ENCODE measurements at regions not wholly inside any gene's neighbourhood (a gene's known extent, or its start where the extent isn't known, plus 50 kb on each side); places are given as distances from the start of the nearest gene placed in this dataset.

- Histone ChIP-seq H3T11ph (ENCODE audit: low read length) (no peak overlapping the region), H3K79me2 (ENCODE audit: insufficient read depth, low read length) (no peaks in the 10 kb centered on the region), H2BK120ac (ENCODE audit: low read depth, low read length, poor library complexity, severe bottlenecking) (no peak overlapping the region), H3K27me3 (ENCODE audit: insufficient read depth, low read length) (no peaks in the 10 kb centered on the region), H4K91ac (ENCODE audit: insufficient read length, low read depth, low read length) (no peak overlapping the region), H3K4me2 (ENCODE audit: insufficient read depth, insufficient read length, low read length) (no peak overlapping the region), H3K18ac (ENCODE audit: insufficient read length, low read depth, low read length) (no peak overlapping the region), H4K8ac (replicated peaks; ENCODE audit: insufficient read length, low read depth, low read length) (no peak overlapping the region), H3K79me1 (ENCODE audit: insufficient read depth, low read depth, low read length, poor library complexity, severe bottlenecking) (no peaks in the 10 kb centered on the region), H3K27ac (ENCODE audit: insufficient read length, low read depth, low read length) (no peak overlapping the region), H2BK20ac (ENCODE audit: low read depth, low read length, poor library complexity, severe bottlenecking) (no peak overlapping the region), H3K56ac (ENCODE audit: insufficient read length, low read depth, low read length) (no peak overlapping the region), H4K5ac (ENCODE audit: insufficient read length, low read depth, low read length) (no peak overlapping the region), H4K20me1 (ENCODE audit: control insufficient read depth, insufficient read depth, insufficient read length) (no peaks in the 10 kb centered on the region), H3K23me2 (ENCODE audit: insufficient read length, low read depth, low read length, poor library complexity, severe bottlenecking) (no peaks in the 10 kb centered on the region), H2BK15ac (ENCODE audit: low read depth, low read length) (no peak overlapping the region), H2AK5ac (ENCODE audit: insufficient read length, low read length) (no peak overlapping the region), H2AFZ (ENCODE audit: low read length) (no peak overlapping the region), H3K23ac (ENCODE audit: insufficient read length, low read depth, low read length) (no peak overlapping the region), H3K9ac (ENCODE audit: extremely low read depth, insufficient read length, low read length) (no peak overlapping the region), H3K14ac (ENCODE audit: insufficient read depth, low read length) (no peak overlapping the region), H3K9me3 (ENCODE audit: control insufficient read depth, low read depth, low read length) (peaks cover 4% of the 10 kb centered on the region), H2BK5ac (ENCODE audit: insufficient read length, low read length) (no peak overlapping the region), H3K4me1 (ENCODE audit: insufficient read depth, low read length) (no peaks in the 10 kb centered on the region), H3K4ac (ENCODE audit: low read depth, low read length) (no peak overlapping the region), H2BK12ac (ENCODE audit: insufficient read length, low read depth, low read length) (no peak overlapping the region)
- H3K36me3 Mint-ChIP-seq (ENCODE audit: insufficient read depth in 1 of 3, low read depth in 3 of 3), result peaks cover 4 to 12% (median 9%) of the 10 kb centered on the region in 3 experiments; a peak in 6 of 7 replicates
- no peak for TF ChIP-seq CTCF (conservative IDR thresholded peaks at IDR 0.05)
- WGBS (ENCODE audit: extremely low coverage, insufficient read length, low lambda C conversion rate), result no CpG with 5 or more reads among the region's 1 CpG
- H3K9me3 Mint-ChIP-seq, result peaks cover 7 to 12% of the 10 kb centered on the region in 2 experiments; a peak in 4 of 5 replicates
- H3K27ac Mint-ChIP-seq, result peak overlapping the region in 1 of 3 experiments; percentile 4; a peak in 1 of 7 replicates
- no peaks in the 10 kb centered on the region for H3K27me3 Mint-ChIP-seq (ENCODE audit: low read depth)
- no peak overlapping the region for H3K4me3 Mint-ChIP-seq
- H3K4me1 Mint-ChIP-seq, result peaks cover 10% of the 10 kb centered on the region in 2 experiments; a peak in 3 of 4 replicates
- DNase-seq, result no peak
These were observed 74.0 kb upstream of the CCNG1 start for GRCh38 chr5:163363389-163363788.
